ENCODE measurements at regions not wholly inside any gene's neighbourhood (a gene's known extent, or its start where the extent isn't known, plus 50 kb on each side); places are given as distances from the start of the nearest gene placed in this dataset.

DNA sequence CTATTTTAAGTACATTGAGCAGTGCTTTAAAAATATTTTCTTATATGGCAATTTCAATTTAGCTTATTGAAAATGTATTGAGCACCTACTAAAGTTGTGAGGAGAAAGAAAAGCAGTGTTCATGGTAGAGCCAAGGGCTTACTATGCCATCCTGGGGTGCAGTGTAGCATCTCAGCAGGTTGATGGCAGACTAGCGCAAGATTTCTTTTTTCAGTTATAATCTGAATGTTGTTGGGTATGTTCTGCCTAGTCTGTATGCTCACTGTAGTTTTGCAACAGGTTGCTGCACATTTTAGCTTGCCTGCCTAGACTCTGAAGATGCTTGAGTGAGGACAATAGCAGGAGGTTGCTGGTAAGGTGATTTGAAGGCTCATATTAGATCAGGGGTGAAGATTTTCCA lies 103.1 kb upstream of the UNC13C start:
- TF ChIP-seq, protein P1, sequence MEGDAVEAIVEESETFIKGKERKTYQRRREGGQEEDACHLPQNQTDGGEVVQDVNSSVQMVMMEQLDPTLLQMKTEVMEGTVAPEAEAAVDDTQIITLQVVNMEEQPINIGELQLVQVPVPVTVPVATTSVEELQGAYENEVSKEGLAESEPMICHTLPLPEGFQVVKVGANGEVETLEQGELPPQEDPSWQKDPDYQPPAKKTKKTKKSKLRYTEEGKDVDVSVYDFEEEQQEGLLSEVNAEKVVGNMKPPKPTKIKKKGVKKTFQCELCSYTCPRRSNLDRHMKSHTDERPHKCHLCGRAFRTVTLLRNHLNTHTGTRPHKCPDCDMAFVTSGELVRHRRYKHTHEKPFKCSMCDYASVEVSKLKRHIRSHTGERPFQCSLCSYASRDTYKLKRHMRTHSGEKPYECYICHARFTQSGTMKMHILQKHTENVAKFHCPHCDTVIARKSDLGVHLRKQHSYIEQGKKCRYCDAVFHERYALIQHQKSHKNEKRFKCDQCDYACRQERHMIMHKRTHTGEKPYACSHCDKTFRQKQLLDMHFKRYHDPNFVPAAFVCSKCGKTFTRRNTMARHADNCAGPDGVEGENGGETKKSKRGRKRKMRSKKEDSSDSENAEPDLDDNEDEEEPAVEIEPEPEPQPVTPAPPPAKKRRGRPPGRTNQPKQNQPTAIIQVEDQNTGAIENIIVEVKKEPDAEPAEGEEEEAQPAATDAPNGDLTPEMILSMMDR (tag by site-specific recombination; IDR thresholded peaks at IDR 0.05), result no peak
- TF ChIP-seq ZNF792 (tag by site-specific recombination; IDR thresholded peaks at IDR 0.05) (no peak), ZNF585B (tag by site-specific recombination; IDR thresholded peaks at IDR 0.05) (no peak), ZNF140 (tag by site-specific recombination; IDR thresholded peaks at IDR 0.05) (no peak), OVOL3 (tag by site-specific recombination; IDR thresholded peaks at IDR 0.05) (no peak), PBX3 (CRISPR knock-in tag; IDR thresholded peaks at IDR 0.05) (no peak), ZNF501 (tag by site-specific recombination; IDR thresholded peaks at IDR 0.05) (no peak), ZNF449 (tag by site-specific recombination; IDR thresholded peaks at IDR 0.05) (no peak), ZNF26 (tag by site-specific recombination; IDR thresholded peaks at IDR 0.05) (no peak), ZNF175 (tag by site-specific recombination; IDR thresholded peaks at IDR 0.05) (no peak)

All from HEK293 (cell line).